Osteocyte (in vitro differentiated cells): ENCODE measurements at regions not wholly inside any gene's neighbourhood (a gene's known extent, or its start where the extent isn't known, plus 50 kb on each side); places are given as distances from the start of the nearest gene placed in this dataset. TPM values are rescaled to one million over a fixed set of nuclear protein-coding genes. Genes with fewer than 3 reads are reported as not detected.

ENCODE experiments used
- DNase-seq: peaks from one replicate; pipeline ENCODE4 v3.0.0; 2021; ENCODE audit warnings: mixed read lengths; ENCODE audit not compliant: unreplicated experiment; ENCODE audit errors: extremely low spot score
- H3K27ac Mint-ChIP-seq: one replicate; pipeline ENCODE4 v1.8.0; 2021; ENCODE audit warnings: mild to moderate bottlenecking, mixed read lengths; ENCODE audit not compliant: unreplicated experiment
- H3K27me3 Mint-ChIP-seq: one replicate; pipeline ENCODE4 v1.8.0; 2021; ENCODE audit warnings: mixed read lengths; ENCODE audit not compliant: unreplicated experiment
- H3K36me3 Mint-ChIP-seq: one replicate; pipeline ENCODE4 v1.8.0; 2021; ENCODE audit warnings: mixed read lengths; ENCODE audit not compliant: unreplicated experiment
- H3K4me1 Mint-ChIP-seq: one replicate; pipeline ENCODE4 v1.8.0; 2021; ENCODE audit warnings: mixed read lengths; ENCODE audit not compliant: unreplicated experiment
- H3K4me3 Mint-ChIP-seq: one replicate; pipeline ENCODE4 v1.8.0; 2021; ENCODE audit warnings: mild to moderate bottlenecking, moderate library complexity, mixed read lengths; ENCODE audit not compliant: unreplicated experiment
- H3K9me3 Mint-ChIP-seq: one replicate; pipeline ENCODE4 v1.8.0; 2021; ENCODE audit warnings: mixed read lengths; ENCODE audit not compliant: unreplicated experiment
- microRNA-seq: library from miRNA; unstranded; fragments of <30 nt; microRNA quantifications from one replicate; pipeline ENCODE4 v1.1.0, GENCODE V29; 2020; ENCODE audit not compliant: unreplicated experiment
- TF ChIP-seq, protein P1 (sequence below): fragments of 200-600 bp; sonication (generic); IDR thresholded peaks from 2 replicates; pipeline ENCODE4 v1.5.0; 2021; ENCODE audit warnings: antibody characterized with exemption, mild to moderate bottlenecking, moderate library complexity

DNA sequence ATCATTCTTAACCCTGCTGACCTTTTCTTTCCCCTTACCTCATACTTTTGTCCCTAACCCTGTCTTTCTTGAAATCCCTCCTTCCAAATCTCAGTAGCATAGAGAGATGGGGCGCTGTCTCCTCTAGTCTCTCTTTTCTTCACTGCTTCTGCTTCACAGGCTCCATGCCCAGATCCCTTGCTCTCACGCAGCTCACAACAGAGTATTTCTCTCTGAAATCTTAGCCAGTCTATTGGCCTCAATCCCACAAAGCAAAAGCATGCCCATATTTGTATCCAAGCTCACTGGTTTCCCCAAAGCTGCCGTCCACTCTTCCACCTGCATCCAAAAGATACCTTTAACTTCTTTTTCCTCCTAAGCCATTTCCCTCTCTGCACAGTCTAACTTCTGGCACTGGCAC lies 526.8 kb downstream of the PLXDC2 start:
- Mint-ChIP-seq H3K4me1 (no peaks in the 10 kb centered on the region), H3K27me3 (peaks cover 6% of the 10 kb centered on the region), H3K36me3 (no peaks in the 10 kb centered on the region), H3K9me3 (peaks cover 24% of the 10 kb centered on the region), H3K27ac (no peak overlapping the region), H3K4me3 (no peak overlapping the region)
- TF ChIP-seq, protein P1, sequence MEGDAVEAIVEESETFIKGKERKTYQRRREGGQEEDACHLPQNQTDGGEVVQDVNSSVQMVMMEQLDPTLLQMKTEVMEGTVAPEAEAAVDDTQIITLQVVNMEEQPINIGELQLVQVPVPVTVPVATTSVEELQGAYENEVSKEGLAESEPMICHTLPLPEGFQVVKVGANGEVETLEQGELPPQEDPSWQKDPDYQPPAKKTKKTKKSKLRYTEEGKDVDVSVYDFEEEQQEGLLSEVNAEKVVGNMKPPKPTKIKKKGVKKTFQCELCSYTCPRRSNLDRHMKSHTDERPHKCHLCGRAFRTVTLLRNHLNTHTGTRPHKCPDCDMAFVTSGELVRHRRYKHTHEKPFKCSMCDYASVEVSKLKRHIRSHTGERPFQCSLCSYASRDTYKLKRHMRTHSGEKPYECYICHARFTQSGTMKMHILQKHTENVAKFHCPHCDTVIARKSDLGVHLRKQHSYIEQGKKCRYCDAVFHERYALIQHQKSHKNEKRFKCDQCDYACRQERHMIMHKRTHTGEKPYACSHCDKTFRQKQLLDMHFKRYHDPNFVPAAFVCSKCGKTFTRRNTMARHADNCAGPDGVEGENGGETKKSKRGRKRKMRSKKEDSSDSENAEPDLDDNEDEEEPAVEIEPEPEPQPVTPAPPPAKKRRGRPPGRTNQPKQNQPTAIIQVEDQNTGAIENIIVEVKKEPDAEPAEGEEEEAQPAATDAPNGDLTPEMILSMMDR: no peak
- no peak for DNase-seq

Small RNAs in the stretch of these regions (microRNA-seq; reads per million reads assigned to microRNA genes)
- gene MIR4675: not detected
